Gastrocnemius medialis (tissue), 4 donors: ENCODE measurements at regions not wholly inside any gene's neighbourhood (a gene's known extent, or its start where the extent isn't known, plus 50 kb on each side); places are given as distances from the start of the nearest gene placed in this dataset.

Experiments used
- POLR2A ChIP-seq, 2 donors: fragments of 450-650 bp; IDR thresholded peaks; one replicate each; pipeline ENCODE4 v1.6.1; 2017; ENCODE audit warnings: antibody characterized with exemption in 2 of 2, mild to moderate bottlenecking in 2 of 2, moderate library complexity in 2 of 2
- TF ChIP-seq, protein P1 (sequence below), 5 experiments: fragments of 450-650 bp in 3 of 5; fragments of 200-600 bp in 2 of 5; sonication (generic) in 2 of 5; IDR thresholded peaks in 4 of 5; conservative IDR thresholded peaks in 1 of 5; 1 replicate in 4 of 5; 2 replicates in 1 of 5; pipeline ENCODE4 v1.5.1; 2016 to 2019; ENCODE audit warnings: antibody characterized with exemption in 5 of 5, mild to moderate bottlenecking in 3 of 5, moderate library complexity in 3 of 5

DNA sequence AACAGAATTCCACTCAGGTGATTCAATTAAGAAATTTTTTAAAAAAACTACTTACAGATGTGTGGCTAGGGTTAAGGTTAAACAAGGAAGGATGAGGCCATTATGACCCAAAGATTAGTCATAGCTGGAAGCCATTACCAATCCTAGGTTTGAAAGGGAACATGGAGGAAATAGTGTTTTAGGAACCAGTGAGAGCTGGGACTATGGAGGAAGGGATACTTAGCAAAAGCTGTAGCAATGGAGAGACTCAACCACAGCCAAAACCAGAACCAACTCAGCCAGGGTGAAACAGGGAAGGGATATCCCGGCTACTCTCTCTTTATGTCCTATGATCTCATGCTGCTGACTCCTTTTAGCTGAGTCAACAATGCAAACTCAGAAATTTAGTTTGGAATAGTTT is 148.6 kb upstream of the CNKSR2 start:
- TF ChIP-seq, protein P1, sequence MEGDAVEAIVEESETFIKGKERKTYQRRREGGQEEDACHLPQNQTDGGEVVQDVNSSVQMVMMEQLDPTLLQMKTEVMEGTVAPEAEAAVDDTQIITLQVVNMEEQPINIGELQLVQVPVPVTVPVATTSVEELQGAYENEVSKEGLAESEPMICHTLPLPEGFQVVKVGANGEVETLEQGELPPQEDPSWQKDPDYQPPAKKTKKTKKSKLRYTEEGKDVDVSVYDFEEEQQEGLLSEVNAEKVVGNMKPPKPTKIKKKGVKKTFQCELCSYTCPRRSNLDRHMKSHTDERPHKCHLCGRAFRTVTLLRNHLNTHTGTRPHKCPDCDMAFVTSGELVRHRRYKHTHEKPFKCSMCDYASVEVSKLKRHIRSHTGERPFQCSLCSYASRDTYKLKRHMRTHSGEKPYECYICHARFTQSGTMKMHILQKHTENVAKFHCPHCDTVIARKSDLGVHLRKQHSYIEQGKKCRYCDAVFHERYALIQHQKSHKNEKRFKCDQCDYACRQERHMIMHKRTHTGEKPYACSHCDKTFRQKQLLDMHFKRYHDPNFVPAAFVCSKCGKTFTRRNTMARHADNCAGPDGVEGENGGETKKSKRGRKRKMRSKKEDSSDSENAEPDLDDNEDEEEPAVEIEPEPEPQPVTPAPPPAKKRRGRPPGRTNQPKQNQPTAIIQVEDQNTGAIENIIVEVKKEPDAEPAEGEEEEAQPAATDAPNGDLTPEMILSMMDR (IDR thresholded peaks at IDR 0.05 in 4 of 5, conservative IDR thresholded peaks at IDR 0.05 in 1 of 5) = no peak
- no peak for TF ChIP-seq POLR2A (IDR thresholded peaks at IDR 0.05)
